Gastroesophageal sphincter (tissue), 3 donors: ENCODE measurements at regions not wholly inside any gene's neighbourhood (a gene's known extent, or its start where the extent isn't known, plus 50 kb on each side); places are given as distances from the start of the nearest gene placed in this dataset.

ENCODE experiments used
- EP300 ChIP-seq: sonication (generic); formaldehyde crosslinking; IDR thresholded peaks from one replicate; pipeline ENCODE4 v1.6.1; 2017; ENCODE audit warnings: antibody characterized with exemption, mild to moderate bottlenecking
- TF ChIP-seq, protein P1 (sequence below), 4 experiments: fragments of 200-600 bp in 2 of 4; fragments of 450-650 bp in 2 of 4; sonication (generic) in 1 of 4; IDR thresholded peaks; one replicate each; pipeline ENCODE4 v1.5.1; 2017 to 2019; ENCODE audit warnings: antibody characterized with exemption in 4 of 4, mild to moderate bottlenecking in 2 of 4, moderate library complexity in 2 of 4

GRCh38 chr2:107462181-107462580 is 364.5 kb upstream of the RGPD4 start:
- TF ChIP-seq, protein P1, sequence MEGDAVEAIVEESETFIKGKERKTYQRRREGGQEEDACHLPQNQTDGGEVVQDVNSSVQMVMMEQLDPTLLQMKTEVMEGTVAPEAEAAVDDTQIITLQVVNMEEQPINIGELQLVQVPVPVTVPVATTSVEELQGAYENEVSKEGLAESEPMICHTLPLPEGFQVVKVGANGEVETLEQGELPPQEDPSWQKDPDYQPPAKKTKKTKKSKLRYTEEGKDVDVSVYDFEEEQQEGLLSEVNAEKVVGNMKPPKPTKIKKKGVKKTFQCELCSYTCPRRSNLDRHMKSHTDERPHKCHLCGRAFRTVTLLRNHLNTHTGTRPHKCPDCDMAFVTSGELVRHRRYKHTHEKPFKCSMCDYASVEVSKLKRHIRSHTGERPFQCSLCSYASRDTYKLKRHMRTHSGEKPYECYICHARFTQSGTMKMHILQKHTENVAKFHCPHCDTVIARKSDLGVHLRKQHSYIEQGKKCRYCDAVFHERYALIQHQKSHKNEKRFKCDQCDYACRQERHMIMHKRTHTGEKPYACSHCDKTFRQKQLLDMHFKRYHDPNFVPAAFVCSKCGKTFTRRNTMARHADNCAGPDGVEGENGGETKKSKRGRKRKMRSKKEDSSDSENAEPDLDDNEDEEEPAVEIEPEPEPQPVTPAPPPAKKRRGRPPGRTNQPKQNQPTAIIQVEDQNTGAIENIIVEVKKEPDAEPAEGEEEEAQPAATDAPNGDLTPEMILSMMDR (IDR thresholded peaks at IDR 0.05), result no peak
- TF ChIP-seq EP300, result no peak
